NB4 (cell line): ENCODE measurements at regions not wholly inside any gene's neighbourhood (a gene's known extent, or its start where the extent isn't known, plus 50 kb on each side); places are given as distances from the start of the nearest gene placed in this dataset.

Source experiments
- DNase-seq: peaks from one replicate; pipeline ENCODE4 v3.0.0; 2010; ENCODE audit warnings: low read depth
- H3K4me3 ChIP-seq: one replicate; pipeline ENCODE4 v1.5.1; 2011; ENCODE audit warnings: mild to moderate bottlenecking, low read depth, low read length, moderate library complexity
- MYC ChIP-seq: IDR thresholded peaks from 2 replicates; pipeline ENCODE4 v1.6.1; 2011; ENCODE audit warnings: low read depth, low read length
- POLR2A ChIP-seq: IDR thresholded peaks from 2 replicates; pipeline ENCODE4 v1.6.1; 2011; ENCODE audit warnings: mild to moderate bottlenecking; ENCODE audit not compliant: insufficient read length; ENCODE audit errors: extremely low read depth
- TF ChIP-seq, protein P1 (sequence below): IDR thresholded peaks from 2 replicates; pipeline ENCODE4 v1.6.1; 2011; ENCODE audit warnings: low read depth, low read length
- TF ChIP-seq, protein P2 (sequence below): IDR thresholded peaks from one replicate; pipeline ENCODE4 v1.5.1; 2012; ENCODE audit warnings: low read depth, low read length

DNA sequence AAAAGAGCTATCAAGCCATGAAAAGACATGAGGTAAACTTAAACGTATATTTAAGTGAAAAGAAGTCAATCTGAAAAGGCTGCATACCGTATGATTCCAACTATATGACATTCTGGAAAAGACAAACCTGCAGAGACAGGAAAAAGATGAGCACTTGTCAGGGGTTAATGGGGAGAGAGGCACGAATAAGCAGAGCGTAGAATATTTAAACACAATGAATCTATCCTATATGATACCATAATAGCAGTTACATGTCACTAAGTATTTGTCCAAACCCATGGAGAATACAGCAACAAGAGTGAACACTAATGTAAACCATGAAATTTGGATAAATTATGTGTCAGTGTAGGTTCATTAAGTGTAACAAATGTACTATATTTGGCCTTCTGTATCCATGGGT is 560.3 kb upstream of the ANO3 start:
- H3K4me3 ChIP-seq, result no peak overlapping the region
- TF ChIP-seq, protein P1, sequence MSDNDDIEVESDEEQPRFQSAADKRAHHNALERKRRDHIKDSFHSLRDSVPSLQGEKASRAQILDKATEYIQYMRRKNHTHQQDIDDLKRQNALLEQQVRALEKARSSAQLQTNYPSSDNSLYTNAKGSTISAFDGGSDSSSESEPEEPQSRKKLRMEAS, result no peak
- TF ChIP-seq MYC (no peak), POLR2A (no peak)
- TF ChIP-seq, protein P2, sequence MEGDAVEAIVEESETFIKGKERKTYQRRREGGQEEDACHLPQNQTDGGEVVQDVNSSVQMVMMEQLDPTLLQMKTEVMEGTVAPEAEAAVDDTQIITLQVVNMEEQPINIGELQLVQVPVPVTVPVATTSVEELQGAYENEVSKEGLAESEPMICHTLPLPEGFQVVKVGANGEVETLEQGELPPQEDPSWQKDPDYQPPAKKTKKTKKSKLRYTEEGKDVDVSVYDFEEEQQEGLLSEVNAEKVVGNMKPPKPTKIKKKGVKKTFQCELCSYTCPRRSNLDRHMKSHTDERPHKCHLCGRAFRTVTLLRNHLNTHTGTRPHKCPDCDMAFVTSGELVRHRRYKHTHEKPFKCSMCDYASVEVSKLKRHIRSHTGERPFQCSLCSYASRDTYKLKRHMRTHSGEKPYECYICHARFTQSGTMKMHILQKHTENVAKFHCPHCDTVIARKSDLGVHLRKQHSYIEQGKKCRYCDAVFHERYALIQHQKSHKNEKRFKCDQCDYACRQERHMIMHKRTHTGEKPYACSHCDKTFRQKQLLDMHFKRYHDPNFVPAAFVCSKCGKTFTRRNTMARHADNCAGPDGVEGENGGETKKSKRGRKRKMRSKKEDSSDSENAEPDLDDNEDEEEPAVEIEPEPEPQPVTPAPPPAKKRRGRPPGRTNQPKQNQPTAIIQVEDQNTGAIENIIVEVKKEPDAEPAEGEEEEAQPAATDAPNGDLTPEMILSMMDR, result no peak
- DNase-seq, result no peak

DNA sequence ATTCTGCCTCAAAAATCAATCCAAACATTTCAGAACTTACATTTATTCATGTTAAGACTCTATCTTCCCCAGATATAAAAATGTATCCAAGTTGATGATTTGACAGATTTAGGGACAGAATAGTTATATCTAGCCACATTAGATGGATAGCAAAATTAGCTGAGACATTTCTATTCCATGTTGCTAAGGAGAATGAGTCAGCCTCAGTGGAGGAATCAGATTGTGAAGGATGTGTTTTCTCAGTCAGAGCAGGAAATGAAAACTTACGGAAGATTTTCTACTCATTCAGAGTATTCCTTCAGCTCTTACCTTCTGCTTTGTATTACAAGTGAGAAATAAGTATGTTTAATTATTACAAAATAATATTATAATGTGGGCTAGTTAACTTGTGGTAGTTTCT is 556.3 kb upstream of the ANO3 start:
- DNase-seq, result no peak

DNA sequence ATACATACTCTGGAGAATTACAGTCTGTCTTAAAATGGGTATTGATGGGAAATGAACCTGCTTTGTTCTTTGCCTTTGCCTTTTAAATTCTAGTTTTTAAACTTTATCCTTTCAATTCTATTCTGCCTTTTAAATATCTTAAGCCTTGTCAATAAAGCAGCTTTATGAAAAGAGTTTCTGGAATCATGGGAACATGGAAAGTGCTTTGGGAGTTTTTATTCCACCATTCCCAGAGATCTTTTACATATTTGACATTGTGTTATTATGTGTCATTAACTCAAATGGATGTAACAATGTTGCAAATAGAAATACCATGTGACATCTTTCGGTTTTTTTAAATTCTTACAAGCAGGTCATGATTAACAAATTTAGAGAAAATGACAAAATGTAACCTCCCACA is 555.7 kb upstream of the ANO3 start:
- TF ChIP-seq, protein P1, result no peak
- no peak for DNase-seq
- no peak overlapping the region for H3K4me3 ChIP-seq

More for the DNA sequence above, 556.3 kb upstream of the ANO3 start:
- TF ChIP-seq, protein P2, result no peak
- TF ChIP-seq, protein P1, result no peak
- TF ChIP-seq MYC (no peak), POLR2A (no peak)
- no peak overlapping the region for H3K4me3 ChIP-seq

DNA sequence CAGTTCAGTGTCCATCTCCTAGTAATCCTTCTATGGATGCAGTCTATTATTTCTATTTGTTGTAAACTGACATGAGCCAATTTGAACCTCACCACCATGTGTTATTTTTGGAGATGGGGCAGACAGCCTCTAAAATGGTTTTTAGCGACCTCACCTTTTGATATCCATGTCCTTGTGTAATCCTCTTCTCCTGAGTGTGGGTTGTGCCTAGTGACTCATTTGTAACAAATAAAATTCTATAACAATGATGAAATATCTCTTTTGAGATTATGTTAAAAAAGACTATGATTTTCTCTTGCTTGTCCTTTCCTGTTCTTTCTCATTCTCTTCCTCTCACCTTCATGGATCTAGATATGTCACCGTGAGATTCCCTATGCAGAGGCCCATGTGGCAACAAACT is 554.6 kb upstream of the ANO3 start:
- H3K4me3 ChIP-seq, result no peak overlapping the region
- no peak for DNase-seq
- TF ChIP-seq, protein P2, result no peak
- TF ChIP-seq MYC (no peak), POLR2A (no peak)
- TF ChIP-seq, protein P1, result no peak

DNA sequence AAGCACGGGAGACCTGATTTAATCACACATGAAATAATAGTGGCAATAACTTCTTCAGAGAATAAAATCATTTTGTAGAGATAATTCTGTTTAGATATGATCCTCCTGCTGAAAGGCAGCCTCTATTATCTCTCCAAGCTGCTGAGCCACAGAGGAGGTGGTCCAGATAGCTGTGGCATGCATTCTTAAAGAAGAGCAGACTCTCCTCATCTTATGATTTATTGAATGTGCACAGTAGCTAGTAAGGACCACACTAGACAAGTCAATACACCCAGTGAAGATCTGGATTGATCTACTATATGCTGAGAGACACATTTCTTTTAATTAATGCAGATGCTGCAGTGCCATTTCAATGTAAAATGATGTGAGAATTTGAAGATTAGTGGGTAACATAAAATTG is 552.9 kb upstream of the ANO3 start:
- no peak for DNase-seq
- no peak for TF ChIP-seq MYC
- TF ChIP-seq, protein P1, result no peak
- no peak for TF ChIP-seq POLR2A
- TF ChIP-seq, protein P2, result no peak
- H3K4me3 ChIP-seq, result no peak overlapping the region

DNA sequence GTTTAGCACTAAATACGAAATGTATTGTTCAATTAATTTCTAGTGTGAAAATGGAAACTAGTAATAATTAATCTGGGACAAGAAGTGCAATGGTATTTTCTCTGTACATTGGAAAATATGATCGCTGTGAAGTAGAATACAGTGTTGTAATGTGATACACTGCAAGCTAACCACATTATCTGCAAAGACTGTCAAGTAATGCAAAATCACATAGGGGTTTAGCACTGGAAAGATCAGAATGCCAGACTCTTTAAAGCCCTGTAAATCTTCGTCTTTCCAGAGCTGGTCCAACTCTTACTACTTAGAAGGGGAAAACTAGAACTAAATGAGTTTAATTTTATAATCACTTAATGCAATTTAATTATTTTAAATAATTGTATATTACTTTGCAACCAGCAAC is 544.5 kb upstream of the ANO3 start:
- no peak for DNase-seq
- no peak overlapping the region for H3K4me3 ChIP-seq
- TF ChIP-seq, protein P1, result no peak
- TF ChIP-seq, protein P2, result no peak
- TF ChIP-seq POLR2A (no peak), MYC (no peak)
